ENCODE measurements at regions not wholly inside any gene's neighbourhood (a gene's known extent, or its start where the extent isn't known, plus 50 kb on each side); places are given as distances from the start of the nearest gene placed in this dataset.

GRCh38 chr1:194338241-194338948 is 1152.0 kb upstream of the B3GALT2 start:
- no peak for DNase-seq (ENCODE audit: low read depth in 3 of 3)

DNA sequence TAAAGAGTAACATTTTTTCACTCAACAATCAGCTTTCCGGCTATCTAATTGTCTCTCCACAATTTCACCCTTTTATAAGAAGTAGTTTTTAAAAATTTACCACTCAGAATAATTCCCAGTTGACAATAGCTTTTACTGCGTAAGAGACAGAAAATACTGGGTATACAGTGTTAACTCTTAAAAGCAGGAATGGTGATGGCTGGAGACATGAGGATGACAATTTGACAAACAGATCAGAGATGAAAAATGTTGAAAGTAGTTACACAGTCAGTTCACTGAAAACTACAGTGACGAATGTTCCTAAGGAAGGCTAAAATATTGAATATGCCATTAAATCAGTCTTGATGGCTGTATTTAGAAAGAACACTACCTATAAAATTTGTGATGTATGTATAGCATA is 1146.8 kb upstream of the B3GALT2 start:
- no peak for DNase-seq (ENCODE audit: low read depth in 3 of 3)

GRCh38 chr1:194331758-194332157 is 1145.3 kb upstream of the B3GALT2 start:
- DNase-seq (ENCODE audit: low read depth in 3 of 3) = no peak

DNA sequence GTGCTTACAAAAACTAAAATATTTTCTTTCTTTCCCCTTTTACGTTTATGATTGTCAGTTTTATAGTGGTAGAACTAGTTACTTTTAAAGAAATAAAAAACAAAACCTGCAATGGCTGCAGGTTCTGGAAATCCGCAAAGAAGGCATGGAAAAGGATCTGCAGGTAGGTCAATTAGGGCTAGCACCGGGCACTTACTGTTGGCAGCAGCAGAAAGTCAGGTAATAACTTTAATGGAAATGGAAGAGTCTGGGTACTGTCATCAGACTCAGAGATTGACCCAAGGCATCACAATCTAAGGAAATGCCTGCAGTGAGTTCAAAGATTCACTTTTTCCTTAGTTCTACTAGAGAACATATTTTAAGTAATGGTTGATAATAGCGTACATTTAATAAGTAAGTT is 1136.3 kb upstream of the B3GALT2 start:
- DNase-seq (ENCODE audit: low read depth in 3 of 3) = no peak

GRCh38 chr1:194318790-194319280 is 1132.4 kb upstream of the B3GALT2 start:
- DNase-seq (ENCODE audit: low read depth in 3 of 3) = no peak

- no peak for DNase-seq (ENCODE audit: low read depth in 3 of 3)
Measured at GRCh38 chr1:194309697-194310096, 1123.3 kb upstream of the B3GALT2 start.

- DNase-seq (ENCODE audit: low read depth in 3 of 3) = no peak
Measured at GRCh38 chr1:194309269-194309668, 1122.9 kb upstream of the B3GALT2 start.

DNA sequence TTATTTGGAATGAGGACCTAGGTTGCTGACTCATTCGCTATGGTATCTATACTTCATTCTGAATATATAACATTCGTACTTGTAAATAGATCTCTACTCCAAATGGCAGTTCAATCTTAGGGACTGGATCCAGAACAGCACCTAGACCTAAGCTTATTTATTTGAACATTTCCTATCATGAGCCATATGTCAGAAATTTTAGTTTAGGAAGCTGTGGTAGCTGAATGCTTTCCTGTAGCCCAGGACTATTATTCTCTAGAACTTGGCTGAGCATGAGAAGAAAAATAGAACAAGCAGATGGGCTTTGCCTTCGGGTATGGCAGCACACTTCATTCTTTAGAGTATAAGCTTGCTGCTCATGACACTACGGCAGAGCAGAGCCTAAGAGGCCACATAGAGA is 1114.4 kb upstream of the B3GALT2 start:
- no peak for DNase-seq (ENCODE audit: low read depth in 3 of 3)

GRCh38 chr1:194300340-194300739 is 1113.9 kb upstream of the B3GALT2 start:
- DNase-seq (ENCODE audit: low read depth in 3 of 3) = no peak

GRCh38 chr1:194298007-194298598 is 1111.7 kb upstream of the B3GALT2 start:
- no peak for DNase-seq (ENCODE audit: low read depth in 3 of 3)

GRCh38 chr1:194297094-194297493 is 1110.7 kb upstream of the B3GALT2 start:
- no peak for DNase-seq (ENCODE audit: low read depth in 3 of 3)

DNA sequence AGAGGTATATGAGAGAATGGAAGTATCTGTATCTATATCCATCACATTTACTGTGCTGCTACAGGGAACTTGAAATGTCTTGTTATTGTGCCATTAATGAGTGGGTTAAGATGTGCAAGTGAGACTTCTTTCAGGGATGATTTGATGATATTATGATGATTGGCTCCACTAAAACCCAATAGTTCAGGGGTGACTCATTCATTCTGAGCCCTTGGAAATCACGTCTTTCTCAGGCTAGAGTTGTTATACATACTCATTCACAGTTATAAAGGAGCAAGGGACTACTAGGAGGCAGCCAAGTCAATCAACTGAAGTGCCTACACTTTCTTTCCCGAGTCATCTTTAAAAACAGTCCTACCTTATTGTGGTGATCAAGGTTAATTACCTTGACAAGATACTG is 1109.8 kb upstream of the B3GALT2 start:
- DNase-seq (ENCODE audit: low read depth in 3 of 3) = no peak

- DNase-seq (ENCODE audit: low read depth in 3 of 3) = peak in 1 of 3 experiments; percentile 7
Measured at GRCh38 chr1:194295685-194296084, 1109.3 kb upstream of the B3GALT2 start.

- DNase-seq (ENCODE audit: low read depth in 3 of 3) = no peak
Measured at GRCh38 chr1:194293851-194294405, 1107.5 kb upstream of the B3GALT2 start.

DNA sequence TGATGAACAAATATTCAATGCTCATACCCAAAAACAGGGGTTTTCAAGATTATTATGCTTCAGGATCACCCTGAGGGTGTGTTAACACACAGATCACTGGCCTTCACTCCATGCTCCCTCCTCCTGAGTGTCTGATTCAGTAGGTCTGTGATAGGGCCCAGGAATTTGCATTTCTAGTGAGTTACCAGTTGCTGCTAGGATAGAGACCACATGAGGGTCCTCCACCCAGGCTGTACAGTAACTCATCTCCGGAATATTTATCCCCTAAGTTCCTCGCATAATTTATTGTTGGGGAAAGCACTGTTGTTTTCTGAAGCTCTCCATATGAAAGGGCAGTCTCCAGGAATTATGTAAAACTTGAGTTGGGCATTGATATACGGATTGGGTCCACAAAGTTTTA is 1106.6 kb upstream of the B3GALT2 start:
- no peak for DNase-seq (ENCODE audit: low read depth in 3 of 3)

DNA sequence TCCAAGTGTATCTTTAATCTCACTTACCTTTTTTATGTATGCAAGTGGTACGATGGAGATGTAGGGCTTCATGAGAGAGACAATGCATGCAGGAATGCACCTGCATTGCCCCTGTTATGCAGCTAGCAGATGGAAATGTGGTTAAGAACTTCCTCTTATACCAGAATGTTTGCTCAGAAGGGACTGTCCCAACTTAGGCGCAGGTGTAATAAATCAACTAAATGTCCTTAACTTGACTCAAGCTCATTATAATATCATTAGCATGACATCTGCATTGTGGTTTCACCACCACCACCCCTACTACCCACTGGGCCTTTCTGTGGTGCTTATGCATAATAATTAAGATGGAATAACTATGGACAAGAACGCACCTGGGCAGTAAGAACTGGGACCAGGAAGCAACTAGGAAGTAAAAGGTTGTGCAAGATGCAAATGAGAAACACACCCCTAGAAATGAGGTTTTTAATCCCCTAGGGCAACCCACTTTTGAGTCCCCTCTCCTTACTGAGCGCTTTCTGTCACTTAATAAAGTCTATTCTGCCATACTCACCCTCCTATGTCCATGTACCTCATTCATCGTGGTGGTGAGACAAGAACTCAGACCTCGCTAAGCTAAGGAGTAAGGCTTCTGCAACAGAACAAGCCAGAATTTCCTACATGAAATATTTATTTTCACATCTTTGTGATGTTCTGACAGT is 1103.3 kb upstream of the B3GALT2 start:
- DNase-seq (ENCODE audit: low read depth in 3 of 3) = peak in 2 of 3 experiments; percentile 17 to 24

DNA sequence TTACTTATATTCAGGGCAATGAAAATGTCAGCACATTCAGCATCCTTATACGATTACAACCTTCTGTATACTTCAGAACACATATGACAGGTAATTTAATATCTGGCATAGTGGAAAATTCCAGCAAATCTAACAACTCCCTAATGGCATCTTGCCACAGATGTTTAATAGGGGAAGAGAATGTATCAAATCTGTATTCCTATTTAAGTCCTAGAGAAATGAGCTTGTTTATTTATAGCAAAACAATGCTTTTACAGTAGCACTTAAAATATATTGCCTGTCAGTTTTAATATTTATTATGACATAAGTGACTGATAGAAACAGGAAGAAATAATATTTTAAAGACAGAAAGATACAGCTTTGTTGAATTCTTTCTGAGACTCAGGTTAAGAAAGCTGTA is 1101.8 kb upstream of the B3GALT2 start:
- DNase-seq (ENCODE audit: low read depth in 3 of 3) = no peak

GRCh38 chr1:194281376-194281775 is 1095.0 kb upstream of the B3GALT2 start:
- DNase-seq (ENCODE audit: low read depth in 3 of 3) = no peak

GRCh38 chr1:194280463-194280862 is 1094.0 kb upstream of the B3GALT2 start:
- DNase-seq (ENCODE audit: low read depth in 3 of 3) = no peak

- no peak for DNase-seq (ENCODE audit: low read depth in 3 of 3)
Measured at GRCh38 chr1:194279975-194280374, 1093.6 kb upstream of the B3GALT2 start.

GRCh38 chr1:194277927-194278326 is 1091.5 kb upstream of the B3GALT2 start:
- no peak for DNase-seq (ENCODE audit: low read depth in 3 of 3)

GRCh38 chr1:194273660-194274059 is 1087.2 kb upstream of the B3GALT2 start:
- no peak for DNase-seq (ENCODE audit: low read depth in 3 of 3)

DNA sequence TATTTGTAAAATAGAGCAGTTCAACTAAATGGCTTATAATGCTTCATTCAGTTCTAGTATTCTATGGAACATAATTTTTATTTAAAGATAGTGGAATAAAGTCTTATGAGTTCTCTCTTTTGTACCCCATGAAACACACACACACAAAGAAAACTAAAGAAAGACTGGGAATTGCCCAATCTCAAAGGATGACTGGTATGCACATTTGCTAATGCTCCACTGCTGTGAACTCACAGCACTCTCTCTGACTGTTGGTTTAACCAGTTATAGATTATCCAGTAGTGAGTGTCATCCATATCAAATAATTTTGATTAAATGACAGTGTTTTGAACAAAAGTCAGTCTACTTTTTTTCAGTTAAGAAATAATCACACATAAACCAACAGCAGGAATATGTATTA is 1082.4 kb upstream of the B3GALT2 start:
- DNase-seq (ENCODE audit: low read depth in 3 of 3) = no peak
